Esophagus muscularis mucosa (tissue), 4 donors: ENCODE measurements at regions not wholly inside any gene's neighbourhood (a gene's known extent, or its start where the extent isn't known, plus 50 kb on each side); places are given as distances from the start of the nearest gene placed in this dataset.

Experiments used
- CTCF ChIP-seq, 3 experiments: fragments of 200-600 bp in 2 of 3; fragments of 450-650 bp in 1 of 3; sonication (generic) in 2 of 3; IDR thresholded peaks; one replicate each; pipeline ENCODE4 v1.5.1; 2017 to 2019; ENCODE audit warnings: antibody characterized with exemption in 3 of 3, mild to moderate bottlenecking in 2 of 3, moderate library complexity in 1 of 3
- EP300 ChIP-seq: sonication (generic); formaldehyde crosslinking; IDR thresholded peaks from one replicate; pipeline ENCODE4 v1.6.1; 2017; ENCODE audit warnings: antibody characterized with exemption
- POLR2A ChIP-seq: fragments of 450-650 bp; IDR thresholded peaks from one replicate; pipeline ENCODE4 v1.6.1; 2017; ENCODE audit warnings: antibody characterized with exemption, moderate library complexity, mild to moderate bottlenecking, low read depth
- POLR2AphosphoS5 ChIP-seq, 2 donors: sonication (generic); formaldehyde crosslinking; IDR thresholded peaks; one replicate each; pipeline ENCODE4 v1.6.1; 2017; ENCODE audit warnings: antibody characterized with exemption in 2 of 2

GRCh38 chr9:105966834-105967233, 272.5 kb downstream of the TMEM38B start:
- TF ChIP-seq EP300 (no peak), CTCF (IDR thresholded peaks at IDR 0.05) (no peak), POLR2AphosphoS5 (IDR thresholded peaks at IDR 0.05) (no peak), POLR2A (no peak)
